Activated naive CD4-positive, alpha-beta T cell treated with anti-CD3 and anti-CD28 coated beads for 36 hours (primary cell): ENCODE measurements at regions not wholly inside any gene's neighbourhood (a gene's known extent, or its start where the extent isn't known, plus 50 kb on each side); places are given as distances from the start of the nearest gene placed in this dataset.

Experiments
- CTCF ChIA-PET: fragments of 350-600 bp; sonication (Branson Sonifier 250); formaldehyde crosslinking; loops from one replicate; lab custom pipeline; 2021; ENCODE audit warnings: antibody characterized with exemption; lab: Charles Lee
- DNase-seq: peaks from one replicate; pipeline ENCODE4 v3.0.0-alpha.2; 2020
- H3K27ac Mint-ChIP-seq: one replicate; pipeline ENCODE4 v1.8.0; 2021; ENCODE audit warnings: mild to moderate bottlenecking, mixed read lengths
- H3K27me3 Mint-ChIP-seq: one replicate; pipeline ENCODE4 v1.8.0; 2021; ENCODE audit warnings: low read depth, mixed read lengths
- H3K36me3 Mint-ChIP-seq: one replicate; pipeline ENCODE4 v1.8.0; 2021; ENCODE audit warnings: low read depth, mixed read lengths
- H3K4me1 Mint-ChIP-seq: one replicate; pipeline ENCODE4 v1.8.0; 2021; ENCODE audit warnings: low read depth, mixed read lengths
- H3K4me3 Mint-ChIP-seq: one replicate; pipeline ENCODE4 v1.8.0; 2021; ENCODE audit warnings: mild to moderate bottlenecking, moderate library complexity, mixed read lengths
- H3K9me3 Mint-ChIP-seq: one replicate; pipeline ENCODE4 v1.8.0; 2021; ENCODE audit warnings: mixed read lengths
- intact Hi-C: fragments of 100-400 bp; cut with micrococcal nuclease; formaldehyde crosslinking; loops from one replicate; pipeline ENCODE4 v1.15.1; 2023

- no peaks in the 10 kb centered on the region for H3K4me1 Mint-ChIP-seq
- intact Hi-C loops = no loop called here
These were observed 50.2 kb upstream of the LRP8 start for GRCh38 chr1:53378061-53378460.

DNA sequence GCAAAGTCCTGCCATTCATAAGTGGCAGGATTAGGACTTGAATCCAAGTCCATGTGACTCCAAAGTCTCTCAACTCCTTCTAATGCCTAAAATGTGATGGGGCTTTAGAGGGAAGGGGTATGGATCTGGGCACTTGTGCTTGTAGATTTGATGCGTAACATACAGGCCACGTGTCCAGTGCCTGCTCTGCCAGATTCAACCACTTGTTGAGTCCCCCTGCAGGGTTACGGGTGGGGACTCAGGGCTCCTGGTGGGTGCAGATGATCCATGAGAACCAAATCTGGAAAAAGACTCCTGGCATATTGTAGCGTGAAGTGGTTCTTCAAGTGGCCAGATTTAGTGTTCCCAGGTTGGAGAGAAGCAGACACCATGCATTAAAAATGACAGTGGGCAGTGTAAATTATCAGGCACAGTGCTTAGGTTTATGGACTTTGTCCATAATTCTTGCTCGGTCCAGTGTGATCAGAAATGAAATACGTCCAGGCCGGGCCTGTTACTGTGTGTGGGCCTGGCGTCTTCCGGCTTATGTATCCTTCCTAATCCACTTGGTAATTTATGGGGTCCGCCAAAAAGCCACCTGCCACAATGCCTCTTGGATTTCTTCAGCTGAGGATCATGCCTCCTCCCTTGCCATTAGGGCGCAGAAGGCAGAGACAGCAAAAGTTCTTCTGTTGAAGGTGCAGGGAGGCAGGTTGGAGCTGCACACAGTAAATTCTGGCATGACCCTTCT, 51.2 kb upstream of the LRP8 start:
- Mint-ChIP-seq H3K27me3 (no peaks in the 10 kb centered on the region), H3K36me3 (no peaks in the 10 kb centered on the region), H3K4me3 (no peak overlapping the region), H3K4me1 (no peaks in the 10 kb centered on the region), H3K9me3 (no peaks in the 10 kb centered on the region), H3K27ac (no peak overlapping the region)
- intact Hi-C loops = no loop called here
- no peak for DNase-seq
- CTCF ChIA-PET = interaction anchor here (1.4 kb wide), 1 partner anchor 14 kb away, joined by 3 read pairs; no protein-coding TSS in a partner anchor

More at GRCh38 chr1:53378061-53378460, 50.2 kb upstream of the LRP8 start:
- H3K36me3 Mint-ChIP-seq = no peaks in the 10 kb centered on the region
- DNase-seq = no peak
- H3K9me3 Mint-ChIP-seq = no peaks in the 10 kb centered on the region
- H3K27me3 Mint-ChIP-seq = no peaks in the 10 kb centered on the region
- no peak overlapping the region for H3K4me3 Mint-ChIP-seq
- CTCF ChIA-PET = interaction anchor here (1.1 kb wide), 2 partner anchors 15 to 100 kb away, joined by 4 to 6 read pairs; no protein-coding TSS in a partner anchor
- H3K27ac Mint-ChIP-seq = no peak overlapping the region

GRCh38 chr1:53379662-53380002, 51.8 kb upstream of the LRP8 start:
- Mint-ChIP-seq H3K27ac (no peak overlapping the region), H3K36me3 (no peaks in the 10 kb centered on the region), H3K4me1 (no peaks in the 10 kb centered on the region), H3K9me3 (no peaks in the 10 kb centered on the region), H3K27me3 (no peaks in the 10 kb centered on the region), H3K4me3 (no peak overlapping the region)
- intact Hi-C loops = no loop called here
- CTCF ChIA-PET = interaction anchor here (1.4 kb wide), 1 partner anchor 14 kb away, joined by 3 read pairs; no protein-coding TSS in a partner anchor
- no peak for DNase-seq

GRCh38 chr1:53380296-53380695, 52.4 kb upstream of the LRP8 start:
- Mint-ChIP-seq H3K4me3 (no peak overlapping the region), H3K4me1 (no peaks in the 10 kb centered on the region), H3K27me3 (no peaks in the 10 kb centered on the region), H3K27ac (no peak overlapping the region), H3K36me3 (no peaks in the 10 kb centered on the region), H3K9me3 (no peaks in the 10 kb centered on the region)
- intact Hi-C loops = no loop called here
- CTCF ChIA-PET = interaction anchor here (1.4 kb wide), 1 partner anchor 13 kb away, joined by 3 read pairs; no protein-coding TSS in a partner anchor
- DNase-seq = no peak

GRCh38 chr1:53381790-53382401, 54.0 kb upstream of the LRP8 start:
- no peaks in the 10 kb centered on the region for H3K27me3 Mint-ChIP-seq
- intact Hi-C loops = no loop called here
- H3K27ac Mint-ChIP-seq = no peak overlapping the region
- H3K4me1 Mint-ChIP-seq = no peaks in the 10 kb centered on the region
- CTCF ChIA-PET = no interaction called here
- H3K9me3 Mint-ChIP-seq = no peaks in the 10 kb centered on the region
- H3K36me3 Mint-ChIP-seq = no peaks in the 10 kb centered on the region
- no peak overlapping the region for H3K4me3 Mint-ChIP-seq
- DNase-seq = no peak

DNA sequence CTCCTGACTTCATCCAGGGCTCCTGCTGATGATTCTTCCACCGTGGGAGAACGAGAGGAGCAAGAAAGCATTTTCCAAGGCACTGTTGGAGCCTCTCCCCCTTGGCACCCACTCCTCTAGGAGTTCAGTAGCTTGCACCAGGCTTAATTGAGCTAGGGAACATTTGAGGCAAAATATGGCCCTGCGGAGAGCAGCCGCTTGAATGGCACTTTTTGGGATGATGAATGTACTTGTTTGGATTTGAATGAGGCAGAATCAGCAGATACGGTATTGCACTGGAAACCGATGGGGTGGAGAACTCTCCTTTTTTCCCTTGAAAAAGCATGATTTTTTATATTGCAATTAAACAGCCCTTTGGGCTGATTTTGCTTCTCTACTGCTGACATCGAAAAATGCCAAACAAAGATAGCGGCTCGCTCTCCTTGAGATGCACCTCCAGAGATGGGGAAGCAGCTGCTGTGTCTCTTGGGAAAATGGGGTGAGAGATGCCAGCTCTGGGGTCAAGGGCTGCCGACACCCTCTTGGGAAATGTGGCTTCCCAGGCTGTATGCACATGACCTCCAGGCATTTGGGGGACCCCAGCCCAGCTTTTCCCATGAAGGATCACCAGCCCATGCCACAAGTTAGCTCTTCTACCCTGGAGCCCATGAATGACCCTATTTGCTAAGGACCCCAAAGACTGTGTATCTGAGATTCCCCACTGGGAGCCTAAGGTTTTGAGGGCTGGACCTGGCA, 55.4 kb upstream of the LRP8 start:
- H3K4me3 Mint-ChIP-seq = no peak overlapping the region
- intact Hi-C loops = no loop called here
- no peaks in the 10 kb centered on the region for H3K4me1 Mint-ChIP-seq
- no peaks in the 10 kb centered on the region for H3K36me3 Mint-ChIP-seq
- no peak overlapping the region for H3K27ac Mint-ChIP-seq
- DNase-seq = no peak
- CTCF ChIA-PET = no interaction called here
- no peaks in the 10 kb centered on the region for H3K27me3 Mint-ChIP-seq
- peaks cover 3% of the 10 kb centered on the region for H3K9me3 Mint-ChIP-seq

- intact Hi-C loops = no loop called here
- peaks cover 3% of the 10 kb centered on the region for H3K9me3 Mint-ChIP-seq
- no peaks in the 10 kb centered on the region for H3K27me3 Mint-ChIP-seq
- H3K4me1 Mint-ChIP-seq = no peaks in the 10 kb centered on the region
- no peaks in the 10 kb centered on the region for H3K36me3 Mint-ChIP-seq
- CTCF ChIA-PET = no interaction called here
- no peak overlapping the region for H3K27ac Mint-ChIP-seq
- DNase-seq = no peak
- no peak overlapping the region for H3K4me3 Mint-ChIP-seq
These were observed 56.9 kb upstream of the LRP8 start for GRCh38 chr1:53384796-53385195.

DNA sequence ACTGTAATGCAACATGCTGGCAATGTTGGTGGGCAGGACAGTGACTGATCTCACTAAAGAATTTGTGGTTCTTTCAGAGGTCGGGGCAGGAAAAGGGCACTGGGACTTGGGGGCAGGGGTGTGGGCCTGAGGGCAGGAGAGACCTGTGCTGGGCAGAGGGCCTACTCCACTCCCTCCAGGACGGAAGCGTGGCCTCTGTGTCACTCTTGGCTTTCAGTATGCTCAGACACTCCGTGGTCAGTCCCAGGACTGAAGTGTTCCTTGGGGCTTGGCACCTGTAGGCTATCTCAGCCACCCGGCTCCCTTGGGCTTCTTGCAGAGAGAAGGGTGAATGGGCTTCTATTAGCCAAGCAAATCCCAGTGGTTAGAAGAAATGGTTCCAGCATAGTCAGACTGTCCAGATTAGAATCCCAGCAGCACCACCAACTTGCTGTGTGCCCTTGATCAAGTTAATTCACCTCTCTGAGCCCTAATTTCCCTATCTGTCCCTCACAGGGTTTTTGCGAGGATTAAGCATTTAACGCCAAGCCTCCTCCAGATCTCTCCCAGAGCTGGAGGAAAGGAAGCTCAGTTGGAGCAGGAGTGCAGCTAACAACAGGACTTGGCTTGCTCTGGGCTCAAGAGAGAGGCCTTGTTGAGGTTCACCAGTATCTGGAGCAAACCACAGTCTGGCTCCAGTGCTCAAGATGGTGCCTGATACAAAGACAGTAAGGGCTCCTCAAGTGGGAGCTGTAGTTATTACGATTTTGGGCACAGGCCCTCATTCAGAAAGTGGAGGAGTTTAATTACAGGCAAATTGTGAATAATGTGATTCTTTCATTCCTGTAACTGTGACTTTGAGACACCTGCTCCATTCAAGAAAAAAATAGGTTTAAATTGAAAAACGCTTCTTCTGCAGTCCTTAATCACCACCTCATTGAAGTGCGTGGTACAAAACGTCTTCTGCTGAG, 57.7 kb upstream of the LRP8 start:
- intact Hi-C loops = no loop called here
- CTCF ChIA-PET = interaction anchor here (0.5 kb wide), 1 partner anchor 655 kb away, joined by 3 read pairs; no protein-coding TSS in a partner anchor
- Mint-ChIP-seq H3K36me3 (no peaks in the 10 kb centered on the region), H3K4me1 (no peaks in the 10 kb centered on the region), H3K27ac (no peak overlapping the region), H3K4me3 (no peak overlapping the region), H3K27me3 (no peaks in the 10 kb centered on the region), H3K9me3 (peaks cover 3% of the 10 kb centered on the region)
- DNase-seq = no peak

- Mint-ChIP-seq H3K36me3 (no peaks in the 10 kb centered on the region), H3K27me3 (no peaks in the 10 kb centered on the region), H3K4me3 (no peak overlapping the region), H3K4me1 (no peaks in the 10 kb centered on the region), H3K27ac (no peak overlapping the region), H3K9me3 (peaks cover 3% of the 10 kb centered on the region)
- CTCF ChIA-PET = interaction anchor here (0.6 to 1.4 kb wide), 2 partner anchors 111 to 231 kb away, joined by 3 to 6 read pairs; no protein-coding TSS in a partner anchor
- intact Hi-C loops = no loop called here
- DNase-seq = no peak
These were observed 61.1 kb upstream of the LRP8 start for GRCh38 chr1:53388963-53389362.

DNA sequence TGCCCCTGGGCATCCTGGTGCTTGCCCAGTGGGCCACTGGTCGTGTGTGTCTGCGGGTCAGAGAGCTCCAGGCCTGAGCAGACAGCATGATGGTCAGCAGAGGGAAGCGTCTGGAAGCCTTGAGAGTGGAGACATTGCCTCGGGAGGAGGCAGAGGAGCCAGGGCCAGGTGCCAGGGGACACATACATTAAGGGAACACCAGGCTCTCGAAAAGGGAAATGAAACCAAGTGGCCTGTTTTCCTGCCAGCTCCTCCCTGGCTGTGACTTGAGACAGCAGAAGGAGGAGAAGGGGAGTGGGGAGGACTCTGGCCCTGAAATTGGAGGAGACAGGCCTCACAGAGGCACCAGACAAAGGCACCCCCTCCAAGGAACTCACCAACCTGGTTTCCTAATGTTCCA, 62.4 kb upstream of the LRP8 start:
- Mint-ChIP-seq H3K4me3 (no peak overlapping the region), H3K36me3 (no peaks in the 10 kb centered on the region), H3K27ac (no peak overlapping the region), H3K4me1 (no peaks in the 10 kb centered on the region), H3K9me3 (peaks cover 3% of the 10 kb centered on the region), H3K27me3 (no peaks in the 10 kb centered on the region)
- CTCF ChIA-PET = interaction anchor here (0.6 to 7.9 kb wide), 3 partner anchors 72 to 158 kb away, joined by 3 to 111 read pairs (median 4); no protein-coding TSS in a partner anchor
- DNase-seq = no peak
- intact Hi-C loops = loop anchor here (5.0 kb wide), 1 partner anchor 98 kb away; no protein-coding TSS in a partner anchor

- no peak overlapping the region for H3K27ac Mint-ChIP-seq
- H3K4me3 Mint-ChIP-seq = no peak overlapping the region
- DNase-seq = no peak
- H3K27me3 Mint-ChIP-seq = no peaks in the 10 kb centered on the region
- CTCF ChIA-PET = interaction anchor here (0.6 to 7.9 kb wide), 4 partner anchors 72 to 169 kb away, joined by 3 to 111 read pairs (median 5); no protein-coding TSS in a partner anchor
- H3K4me1 Mint-ChIP-seq = no peaks in the 10 kb centered on the region
- peaks cover 3% of the 10 kb centered on the region for H3K9me3 Mint-ChIP-seq
- intact Hi-C loops = loop anchor here (5.0 kb wide), 1 partner anchor 98 kb away; no protein-coding TSS in a partner anchor
- no peaks in the 10 kb centered on the region for H3K36me3 Mint-ChIP-seq
These were observed 62.9 kb upstream of the LRP8 start for GRCh38 chr1:53390736-53391135.
